Non-pigmented ciliary epithelial cell (primary cell): ENCODE measurements at regions not wholly inside any gene's neighbourhood (a gene's known extent, or its start where the extent isn't known, plus 50 kb on each side); places are given as distances from the start of the nearest gene placed in this dataset.
"Not testable (repeated sequence)": the region's sequence is repeated elsewhere in the genome, so short reads cannot be mapped to it uniquely, and the experiment has no call there.

ENCODE experiments used
- DNase-seq: peaks from one replicate; pipeline ENCODE4 v3.0.0-alpha.2; 2010; ENCODE audit warnings: low read depth

- no peak for DNase-seq
These were observed 596.6 kb downstream of the KCTD12 start for GRCh38 chr13:76289558-76289957.

- peak; percentile 52 for DNase-seq
These were observed 600.0 kb downstream of the KCTD12 start for GRCh38 chr13:76286178-76286577.

GRCh38 chr13:76285463-76285862, 600.7 kb downstream of the KCTD12 start:
- DNase-seq = no peak

GRCh38 chr13:76279766-76280165, 606.4 kb downstream of the KCTD12 start:
- DNase-seq = not testable (repeated sequence)

- no peak for DNase-seq
These were observed 614.4 kb downstream of the KCTD12 start for GRCh38 chr13:76271728-76272232.

GRCh38 chr13:76268307-76268706, 617.9 kb downstream of the KCTD12 start:
- not testable (repeated sequence) for DNase-seq

GRCh38 chr13:76267216-76267615, 619.0 kb downstream of the KCTD12 start:
- no peak for DNase-seq

- DNase-seq = no peak
These were observed 619.6 kb downstream of the KCTD12 start for GRCh38 chr13:76266561-76266960.

GRCh38 chr13:76250211-76250610, 614.1 kb downstream of the LMO7 start:
- DNase-seq = no peak

- no peak for DNase-seq
These were observed 609.8 kb downstream of the LMO7 start for GRCh38 chr13:76245920-76246319.

- no peak for DNase-seq
These were observed 609.1 kb downstream of the LMO7 start for GRCh38 chr13:76245211-76245610.

- not testable (repeated sequence) for DNase-seq
These were observed 607.0 kb downstream of the LMO7 start for GRCh38 chr13:76243120-76243519.

GRCh38 chr13:76239031-76239680, 603.0 kb downstream of the LMO7 start:
- no peak for DNase-seq

- DNase-seq = no peak
These were observed 595.5 kb downstream of the LMO7 start for GRCh38 chr13:76231522-76232167.

- DNase-seq = no peak
These were observed 593.2 kb downstream of the LMO7 start for GRCh38 chr13:76229281-76229680.

- no peak for DNase-seq
These were observed 590.8 kb downstream of the LMO7 start for GRCh38 chr13:76226941-76227340.

GRCh38 chr13:76225815-76226489, 589.8 kb downstream of the LMO7 start:
- DNase-seq = peak; percentile 9

- DNase-seq = no peak
These were observed 587.9 kb downstream of the LMO7 start for GRCh38 chr13:76223999-76224398.

- no peak for DNase-seq
These were observed 587.4 kb downstream of the LMO7 start for GRCh38 chr13:76223565-76223964.

GRCh38 chr13:76222511-76222910, 586.4 kb downstream of the LMO7 start:
- DNase-seq = no peak

GRCh38 chr13:76216729-76217128, 580.6 kb downstream of the LMO7 start:
- no peak for DNase-seq

- DNase-seq = no peak
These were observed 577.9 kb downstream of the LMO7 start for GRCh38 chr13:76214001-76214400.

GRCh38 chr13:76213423-76213904, 577.3 kb downstream of the LMO7 start:
- no peak for DNase-seq
